GM18861 (cell line): ENCODE measurements at regions not wholly inside any gene's neighbourhood (a gene's known extent, or its start where the extent isn't known, plus 50 kb on each side); places are given as distances from the start of the nearest gene placed in this dataset.
"Not testable (repeated sequence)": the region's sequence is repeated elsewhere in the genome, so short reads cannot be mapped to it uniquely, and the experiment has no call there.

ENCODE experiments used
- ATAC-seq: cut with Tn5 transposase; IDR thresholded peaks from one replicate; pipeline ENCODE4 v1.9.1; 2021; ENCODE audit not compliant: unreplicated experiment

DNA sequence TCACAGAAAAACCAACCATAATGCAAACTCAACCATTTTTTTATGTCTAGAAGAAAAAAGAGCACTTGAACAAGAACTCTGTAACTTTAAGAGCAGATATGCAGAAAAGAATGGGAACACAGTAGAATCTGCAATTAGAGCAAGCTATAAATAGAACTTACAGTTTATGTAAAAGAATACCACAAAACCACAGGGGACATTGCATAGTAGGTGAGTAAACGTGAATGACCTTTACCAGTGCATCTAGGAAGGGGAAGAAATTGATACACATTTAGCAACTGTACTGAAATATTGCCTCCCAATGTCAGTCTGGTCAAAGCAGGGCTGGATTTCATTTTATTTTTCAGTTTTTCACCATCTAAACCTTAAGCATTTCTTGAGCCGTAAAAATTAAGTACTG is 242.2 kb upstream of the EDNRB start:
- ATAC-seq, result no peak

DNA sequence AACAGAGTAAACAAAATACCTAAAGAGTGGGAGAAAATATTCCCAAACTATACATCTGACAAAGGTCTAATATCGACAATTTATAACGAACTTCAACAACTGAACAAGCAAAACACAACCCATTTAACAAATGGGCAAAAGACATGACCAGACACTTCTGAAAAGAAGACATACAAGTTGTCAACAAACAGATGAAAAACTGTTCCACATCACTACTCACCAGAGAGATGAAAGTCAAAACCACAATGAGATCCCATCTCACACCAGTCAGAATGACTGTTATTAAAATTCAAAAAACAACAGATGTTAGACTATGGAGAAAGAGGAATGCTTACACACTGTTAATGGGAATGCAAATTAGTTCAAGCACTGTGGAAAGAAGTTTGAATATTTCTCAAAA is 233.8 kb upstream of the EDNRB start:
- ATAC-seq, result no peak

DNA sequence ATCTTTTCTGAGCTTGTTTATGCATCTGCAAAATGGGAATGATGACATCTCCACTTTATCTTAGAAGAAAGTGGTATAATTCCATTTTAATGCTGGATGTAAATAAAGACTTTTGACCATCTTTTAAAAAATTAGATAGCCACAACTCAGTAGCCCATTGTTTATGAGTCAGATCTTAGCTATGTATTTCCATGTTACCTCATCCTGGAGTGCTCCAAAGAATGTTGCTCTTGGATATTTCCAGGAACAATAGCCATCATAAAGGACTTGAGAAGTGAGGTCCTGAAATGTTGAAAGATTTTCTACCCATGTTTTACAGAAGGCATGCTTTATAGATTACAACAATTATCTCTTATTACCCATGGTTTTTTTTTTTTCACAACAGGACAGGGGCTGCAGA is 229.3 kb upstream of the EDNRB start:
- ATAC-seq, result no peak

DNA sequence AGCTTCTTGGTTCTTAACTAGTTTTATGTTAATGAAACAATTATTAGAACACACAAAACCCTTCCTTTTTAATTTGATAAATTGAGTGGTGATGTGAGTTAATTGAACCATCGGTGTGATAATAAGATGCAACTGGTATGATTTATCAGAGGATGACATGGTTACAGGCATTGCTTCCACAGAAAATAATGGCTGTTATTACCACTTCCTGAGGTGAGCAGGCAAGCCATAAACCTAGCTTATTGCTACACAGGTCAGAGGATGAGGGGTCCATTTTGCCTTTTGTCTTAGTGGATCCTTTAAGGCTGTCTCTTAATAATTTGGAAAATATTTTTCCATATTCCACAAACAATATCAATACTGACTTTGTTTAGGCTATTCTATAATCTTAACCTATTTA is 226.6 kb upstream of the EDNRB start:
- no peak for ATAC-seq

DNA sequence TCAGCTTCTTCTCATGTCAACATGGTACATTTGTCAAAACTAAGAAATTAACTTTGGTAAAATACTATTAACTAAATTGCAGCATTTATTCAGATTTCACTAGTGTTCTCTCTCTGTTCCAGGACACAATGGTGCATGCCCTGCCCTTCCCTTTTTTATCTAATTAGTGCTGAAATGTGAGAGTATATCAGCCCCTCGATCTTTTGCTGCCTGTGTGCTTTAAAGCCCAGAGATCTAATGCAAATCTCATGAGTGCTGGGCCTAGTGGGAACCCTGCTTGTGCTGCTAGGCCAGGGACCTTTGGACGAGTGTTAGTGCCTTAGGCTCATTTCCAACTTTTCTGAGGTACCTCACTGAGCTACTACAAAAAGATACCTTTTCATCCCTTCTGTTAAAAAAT is 221.1 kb upstream of the EDNRB start:
- ATAC-seq, result no peak

DNA sequence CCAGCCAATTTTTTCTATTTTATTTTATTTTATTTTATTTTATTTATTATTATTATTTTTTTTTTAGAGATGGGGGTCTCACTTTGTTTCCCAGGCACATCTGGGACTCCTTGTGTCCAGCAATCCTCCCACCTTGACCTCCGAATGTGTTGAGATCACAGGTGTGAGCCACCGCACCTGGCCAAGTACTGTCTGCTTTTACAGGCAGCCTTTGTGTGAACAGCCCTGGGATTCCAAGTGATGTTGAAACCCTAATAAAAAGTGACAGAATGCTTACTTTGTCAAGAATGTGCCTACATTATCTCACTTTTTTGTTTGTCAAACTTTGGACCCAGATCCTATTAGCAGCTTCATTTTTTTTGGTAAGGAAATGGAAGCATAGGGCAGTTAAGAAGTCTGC is 220.1 kb upstream of the EDNRB start:
- no peak for ATAC-seq

DNA sequence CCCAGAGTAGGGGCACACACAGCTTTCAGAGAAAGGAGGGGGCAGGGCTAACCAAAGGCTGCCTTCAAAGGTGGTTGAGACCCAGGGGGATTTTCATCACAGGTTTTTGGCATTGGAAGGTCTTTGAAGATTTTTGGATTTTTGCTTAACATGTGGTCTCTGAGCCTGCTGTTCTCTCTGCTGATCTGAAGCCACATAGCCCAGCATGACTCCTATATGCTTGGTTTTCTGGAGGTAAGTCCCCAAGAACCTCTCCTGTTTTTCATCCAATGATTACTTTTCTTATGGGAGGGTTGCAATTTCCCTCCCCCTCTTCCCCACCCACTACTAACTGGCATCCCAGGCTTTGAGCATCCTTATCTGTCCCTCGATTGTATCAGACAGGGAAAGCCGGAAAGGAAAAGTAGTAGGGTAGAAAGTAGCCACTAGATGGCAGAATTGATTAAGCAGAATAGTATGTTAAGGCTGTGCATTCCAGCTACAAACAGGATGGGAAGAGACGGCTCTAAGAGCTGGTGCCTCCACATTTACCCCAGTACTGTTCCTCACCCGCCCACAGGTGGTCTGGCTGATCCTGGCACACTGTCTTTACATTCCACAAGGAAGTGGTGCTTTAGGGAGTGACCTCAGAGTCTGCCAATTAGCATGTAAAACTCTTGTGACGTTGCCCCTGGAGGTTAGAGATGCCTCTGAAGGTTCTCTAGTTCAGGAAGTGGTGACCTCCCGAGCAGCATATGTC is 218.9 kb upstream of the EDNRB start:
- ATAC-seq, result peak; percentile 94

DNA sequence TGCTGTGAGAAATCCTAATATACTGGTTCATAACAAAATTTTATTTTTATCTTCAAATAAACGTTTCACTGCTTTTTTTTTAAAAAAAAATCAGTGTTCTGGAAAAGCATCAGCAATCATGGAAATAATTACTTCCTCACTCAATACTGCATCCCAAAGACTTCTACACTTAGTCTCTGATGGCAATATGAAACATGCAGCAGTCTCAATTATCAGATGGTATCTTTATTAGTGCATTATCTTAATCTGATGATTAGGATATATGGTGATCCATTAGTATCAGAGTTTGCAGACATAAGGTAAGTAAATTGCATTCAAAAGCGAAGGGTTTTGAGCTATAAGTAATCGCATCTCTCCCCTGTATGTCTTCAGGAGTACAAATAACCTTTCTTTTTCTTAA is 218.3 kb upstream of the EDNRB start:
- ATAC-seq, result no peak

DNA sequence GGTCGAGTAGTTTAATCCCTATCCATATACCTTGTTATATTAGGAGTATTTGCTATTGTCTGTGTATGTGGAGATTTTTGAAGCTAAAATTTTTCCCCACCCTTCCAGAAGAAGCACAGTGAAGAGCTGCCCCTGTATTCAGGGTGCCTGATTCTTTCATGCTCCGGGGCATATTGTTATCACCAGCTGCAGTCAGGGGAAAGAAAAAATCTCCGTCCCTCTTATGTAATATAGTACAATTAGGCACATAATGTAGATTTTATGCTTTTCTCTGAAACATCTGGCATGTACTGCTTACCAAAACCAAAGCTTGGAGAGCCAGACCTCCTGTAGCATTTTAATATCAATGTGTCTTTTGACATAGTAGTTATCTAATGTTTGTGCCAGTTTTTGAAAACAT is 214.9 kb upstream of the EDNRB start:
- ATAC-seq, result no peak

DNA sequence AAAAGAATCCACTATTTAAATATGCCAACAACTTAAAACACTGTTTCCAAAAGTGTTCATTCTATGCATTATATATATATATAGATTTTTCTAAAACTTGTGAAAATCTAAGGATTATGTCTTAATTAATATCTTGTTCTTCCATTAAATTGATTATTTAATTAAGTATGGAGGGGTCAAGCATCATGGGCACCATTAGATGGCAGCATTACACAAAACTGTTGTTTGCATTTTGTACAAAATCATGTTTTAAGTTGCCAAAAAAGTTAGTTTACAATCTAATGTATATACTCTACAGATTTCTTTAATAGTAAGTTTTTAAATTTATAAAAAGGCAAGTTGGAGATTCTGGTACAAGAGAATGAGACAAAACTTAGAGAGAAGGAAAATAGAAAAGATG is 213.2 kb upstream of the EDNRB start:
- no peak for ATAC-seq

DNA sequence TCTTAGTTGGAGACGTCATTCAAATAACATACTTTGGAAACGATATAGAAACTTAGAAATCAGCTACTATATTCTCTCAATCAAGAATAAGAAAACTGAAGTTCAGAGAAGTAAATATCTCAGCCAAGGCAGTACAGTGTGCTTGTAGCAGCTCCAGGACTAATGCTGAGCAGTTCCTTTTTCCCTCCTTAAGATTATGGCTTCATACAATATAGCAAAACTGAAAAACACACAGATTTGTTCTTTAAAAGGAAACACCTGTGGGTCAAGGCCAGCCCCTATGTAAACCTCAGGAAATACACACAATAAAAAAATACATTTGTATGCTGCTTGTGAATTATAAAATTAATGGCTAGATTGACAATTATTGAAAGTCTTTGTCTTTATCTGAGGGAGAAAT is 212.7 kb upstream of the EDNRB start:
- ATAC-seq, result no peak

DNA sequence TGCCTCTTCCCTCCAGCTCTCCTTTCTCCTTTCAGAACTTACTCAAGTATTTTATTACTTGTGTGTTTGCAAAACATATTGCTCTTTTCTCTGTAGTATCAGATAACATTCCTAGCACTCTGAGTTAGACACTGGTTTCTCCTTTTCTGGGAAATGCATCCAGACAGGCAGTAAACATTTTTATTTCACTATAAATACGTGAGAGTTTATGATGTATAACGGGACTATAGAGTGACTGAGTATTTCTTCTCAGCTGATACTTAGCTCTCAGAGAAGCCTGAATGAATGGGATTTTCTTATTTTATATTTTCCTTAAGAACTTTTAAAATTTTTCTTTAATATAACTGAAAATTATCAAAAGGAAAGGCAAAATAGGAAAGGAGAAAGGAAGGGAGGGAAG is 211.2 kb upstream of the EDNRB start:
- no peak for ATAC-seq

DNA sequence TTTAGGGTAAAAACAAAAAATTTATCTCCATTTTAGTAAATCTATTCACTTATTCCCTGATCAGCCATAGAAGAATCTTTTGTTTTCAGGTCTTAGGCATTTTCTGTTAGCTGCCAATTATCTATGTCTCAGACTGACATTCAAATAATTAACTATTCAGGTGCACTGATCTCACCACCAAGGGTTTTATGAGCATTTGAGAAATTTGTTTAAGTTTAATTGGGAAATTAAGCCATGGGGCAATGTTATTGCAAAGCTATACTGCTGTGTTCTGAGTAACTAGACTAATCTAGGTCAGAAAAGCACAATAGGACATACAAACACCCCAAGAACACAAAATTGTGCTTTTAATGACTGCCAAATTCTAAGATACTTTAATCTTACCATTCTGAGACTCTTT is 210.7 kb upstream of the EDNRB start:
- ATAC-seq, result no peak

DNA sequence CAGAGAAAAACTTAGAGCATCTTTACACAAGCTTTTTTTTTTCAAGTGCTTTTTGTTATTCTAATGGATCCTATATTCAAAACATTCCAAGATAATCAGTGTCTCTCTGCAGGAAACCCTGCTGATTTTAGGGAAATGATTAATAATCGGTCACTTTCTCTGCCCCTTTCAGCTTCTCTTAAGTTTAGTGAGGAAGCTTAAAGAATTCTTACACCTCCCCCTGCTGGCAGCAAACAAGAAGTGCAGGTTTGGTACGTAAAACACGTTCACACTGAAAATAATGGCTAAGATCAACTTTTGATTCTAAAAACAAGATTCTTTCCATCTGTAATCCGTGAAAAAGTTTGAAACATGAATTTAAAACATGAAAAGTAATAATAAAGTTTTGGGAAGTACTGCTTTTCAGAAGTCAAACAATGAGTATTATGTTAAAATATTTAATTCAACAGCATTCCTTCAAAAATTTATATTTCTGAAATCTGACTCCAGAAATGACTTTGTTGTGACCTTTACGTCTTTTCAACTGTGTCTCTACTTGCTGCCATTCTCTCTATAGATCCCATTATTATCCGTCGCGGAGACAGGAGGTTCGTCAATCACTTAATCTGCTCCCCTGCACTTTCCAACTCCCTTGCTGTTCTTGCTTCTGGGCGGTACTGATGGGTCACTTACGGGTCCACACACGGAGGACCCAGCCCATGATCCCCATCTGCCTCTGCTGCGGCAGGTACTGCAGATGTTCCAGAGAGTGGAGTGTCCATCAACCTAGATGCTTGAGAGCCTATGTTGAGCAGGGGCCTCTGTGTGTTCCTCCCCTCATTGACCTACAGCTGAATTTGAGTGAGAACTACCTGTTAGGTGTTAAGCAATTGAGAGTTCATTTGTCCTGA is 203.1 kb upstream of the EDNRB start:
- peak; percentile 62 for ATAC-seq

DNA sequence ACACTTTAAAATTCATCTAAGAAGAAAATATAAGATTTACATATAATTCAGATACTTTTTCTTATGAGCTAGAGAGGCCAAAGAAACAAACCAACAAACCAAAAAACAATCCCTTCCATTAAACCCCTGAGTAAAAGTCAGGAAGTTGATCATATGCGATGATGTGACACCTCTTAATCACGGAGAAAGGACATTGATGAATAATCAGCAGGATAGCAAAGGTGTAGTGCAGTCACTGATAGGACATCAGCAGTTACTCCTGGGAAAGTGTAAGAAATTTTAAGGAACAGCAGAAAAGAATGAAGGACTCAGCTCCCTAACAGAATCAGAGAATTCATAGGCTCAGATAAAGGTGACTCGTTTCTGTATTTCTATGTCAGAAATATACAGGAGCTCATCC is 202.4 kb upstream of the EDNRB start:
- no peak for ATAC-seq

DNA sequence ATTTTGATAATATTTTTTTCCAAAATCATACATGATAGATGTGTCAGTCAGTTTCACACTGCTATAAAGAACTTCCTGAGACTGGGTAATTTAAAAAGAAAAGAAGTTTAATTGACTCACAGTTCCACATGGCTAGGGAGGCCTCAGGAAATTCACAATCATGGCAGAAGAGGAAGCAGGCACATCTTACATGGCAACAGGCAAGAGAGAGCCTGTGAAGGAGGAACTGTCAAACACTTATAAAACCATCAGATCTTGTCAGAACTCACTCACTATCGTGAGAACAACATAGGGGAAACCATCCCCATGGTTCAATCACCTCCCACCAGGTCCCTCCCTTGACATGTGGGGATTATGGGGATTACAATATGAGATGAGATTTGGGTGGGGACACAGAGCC is 201.5 kb upstream of the EDNRB start:
- not testable (repeated sequence) for ATAC-seq

DNA sequence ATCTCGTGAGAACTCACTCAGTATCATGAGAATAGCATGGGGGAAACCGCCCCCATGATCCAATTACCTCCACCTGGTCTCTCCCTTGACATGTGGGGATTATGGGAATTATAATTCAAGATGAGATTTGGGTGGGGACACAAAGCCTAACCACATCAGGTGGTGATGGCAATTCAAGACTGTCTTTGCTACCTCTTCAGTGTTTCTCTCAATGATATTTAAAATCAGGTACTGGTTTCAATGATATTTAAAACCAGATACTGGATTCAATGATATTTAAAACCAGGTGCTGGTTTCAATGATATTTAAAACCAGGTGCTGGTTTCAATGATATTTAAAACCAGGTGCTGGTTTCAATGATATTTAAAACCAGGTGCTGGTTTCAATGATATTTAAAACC is 198.4 kb upstream of the EDNRB start:
- not testable (repeated sequence) for ATAC-seq

DNA sequence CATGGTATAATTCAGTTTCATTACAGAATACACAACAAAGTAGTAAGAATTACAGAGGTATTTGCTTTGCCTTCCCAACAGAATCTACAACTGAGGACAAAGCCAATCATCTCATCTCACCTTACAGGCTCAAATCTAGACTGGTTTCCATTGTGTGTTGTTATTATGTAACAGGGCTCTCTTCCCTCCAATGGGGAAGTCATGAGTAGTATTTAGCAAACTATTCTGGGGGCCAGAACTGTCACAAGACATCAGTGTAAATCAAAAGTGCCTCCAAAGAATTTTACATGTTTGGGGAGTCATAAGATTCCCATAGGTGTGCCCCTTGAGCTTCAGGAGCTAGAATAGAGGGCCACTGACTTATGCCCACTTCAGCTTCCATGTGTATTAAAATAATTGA is 187.0 kb upstream of the EDNRB start:
- no peak for ATAC-seq

DNA sequence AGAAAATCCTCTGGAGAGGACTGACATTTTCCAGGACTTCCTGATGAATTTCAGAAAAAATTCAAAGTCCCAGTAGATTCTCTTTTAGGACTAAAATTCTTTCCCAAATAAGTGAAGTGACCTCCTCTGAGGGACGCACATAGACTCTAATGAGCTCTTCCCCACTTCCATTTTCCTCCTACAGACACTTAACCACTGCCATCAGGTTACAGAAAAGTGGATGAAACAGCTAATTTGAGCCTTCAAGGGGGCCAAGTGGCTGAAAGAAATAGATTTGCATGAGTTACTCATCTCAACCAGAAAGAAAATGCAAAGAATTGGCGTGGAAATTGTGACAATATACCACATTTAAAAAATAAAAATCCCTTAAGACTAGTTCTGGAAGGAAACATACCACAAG is 185.3 kb upstream of the EDNRB start:
- no peak for ATAC-seq

DNA sequence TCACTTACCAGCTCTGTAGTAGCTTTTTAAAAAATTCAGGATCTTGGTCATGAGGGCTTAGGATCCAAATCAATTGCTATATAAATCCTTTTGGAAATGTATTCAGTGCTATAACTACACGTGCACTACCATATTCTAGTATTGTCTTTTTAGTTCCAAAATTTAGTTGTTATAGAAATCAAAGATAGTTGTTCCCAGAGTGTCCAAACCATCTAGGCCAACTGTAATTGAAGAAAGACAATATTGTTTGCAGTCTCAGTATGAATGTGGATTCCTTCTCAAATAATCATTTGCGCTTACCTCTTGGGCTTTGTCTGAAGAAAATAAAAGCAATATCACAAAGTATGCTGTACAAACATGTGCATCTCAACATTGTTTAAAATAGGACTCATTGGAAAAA is 184.1 kb upstream of the EDNRB start:
- no peak for ATAC-seq

DNA sequence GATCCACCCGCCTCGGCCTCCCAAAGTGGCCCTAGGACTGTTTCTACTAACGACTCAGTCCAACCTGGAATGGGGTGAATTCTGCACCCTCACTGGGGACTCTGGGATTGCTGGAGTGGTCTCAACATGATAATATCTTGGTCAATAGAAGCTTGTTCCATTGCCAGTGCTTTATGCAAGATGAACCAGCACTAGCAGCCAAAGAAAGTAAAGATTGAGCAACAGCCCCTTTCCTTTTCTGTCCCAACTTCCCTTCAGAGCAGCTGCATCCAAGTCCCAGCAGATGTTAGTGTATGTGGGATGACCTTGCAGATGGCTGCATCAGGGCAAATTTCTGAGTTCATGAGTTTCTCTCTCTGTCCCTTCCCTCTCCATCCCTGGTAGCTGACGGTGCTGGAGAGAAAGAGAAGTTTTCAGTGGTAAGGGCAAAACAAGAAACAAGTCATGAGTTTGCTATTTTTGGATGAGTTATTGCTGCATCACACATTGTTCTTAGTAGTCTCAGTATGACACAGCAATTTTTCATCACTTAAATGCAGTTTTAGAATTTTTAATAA is 183.6 kb upstream of the EDNRB start:
- ATAC-seq, result no peak

DNA sequence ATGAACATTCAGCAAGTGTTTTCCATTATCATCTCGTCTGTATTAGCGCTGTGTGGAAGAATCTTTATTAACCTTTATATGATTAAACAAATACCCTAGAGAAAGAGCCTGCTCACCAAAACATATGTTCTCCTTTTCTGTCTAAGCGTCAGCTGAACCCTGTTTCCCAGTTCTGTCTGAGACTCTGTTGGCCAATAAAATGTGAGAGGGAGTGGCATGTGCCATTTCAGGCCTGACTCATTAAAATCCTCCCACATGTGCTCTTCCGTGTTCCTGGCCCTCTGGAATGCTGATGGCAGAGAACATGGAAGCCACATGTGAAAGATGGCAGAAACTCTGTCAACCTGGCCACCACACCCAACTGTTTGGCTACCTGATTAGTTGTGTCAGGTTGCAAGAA is 181.9 kb upstream of the EDNRB start:
- ATAC-seq, result no peak
